ENCODE measurements at regions not wholly inside any gene's neighbourhood (a gene's known extent, or its start where the extent isn't known, plus 50 kb on each side); places are given as distances from the start of the nearest gene placed in this dataset.

- BruUV-seq (replicated peaks) = no TSS peak
- TF ChIP-seq CTCF (IDR thresholded peaks at IDR 0.05; ENCODE audit: unreplicated experiment) = no peak
- ChIA-PET POLR2A (no interaction called here), CTCF (no interaction called here)
- DNase-seq (ENCODE audit: unreplicated experiment) = no peak
- no peak overlapping the region for H3K27ac Mint-ChIP-seq (ENCODE audit: low read depth, unreplicated experiment)
- no peak overlapping the region for H3K4me3 Mint-ChIP-seq (ENCODE audit: unreplicated experiment)
- H3K4me1 Mint-ChIP-seq (ENCODE audit: insufficient read depth, unreplicated experiment) = no peaks in the 10 kb centered on the region
- no peaks in the 10 kb centered on the region for H3K36me3 Mint-ChIP-seq (ENCODE audit: insufficient read depth, unreplicated experiment)
- no peaks in the 10 kb centered on the region for H3K27me3 Mint-ChIP-seq (ENCODE audit: insufficient read depth, unreplicated experiment)
- H3K9me3 Mint-ChIP-seq (ENCODE audit: unreplicated experiment) = no peaks in the 10 kb centered on the region
- intact Hi-C loops (cut with micrococcal nuclease) = no loop called here
Observed at GRCh38 chr3:189118896-189119295, 52.9 kb upstream of the TPRG1 start.

GRCh38 chr3:189119950-189120349 is 51.8 kb upstream of the TPRG1 start:
- ChIA-PET CTCF (no interaction called here), POLR2A (no interaction called here)
- H3K27me3 Mint-ChIP-seq (ENCODE audit: insufficient read depth, unreplicated experiment) = no peaks in the 10 kb centered on the region
- no peaks in the 10 kb centered on the region for H3K36me3 Mint-ChIP-seq (ENCODE audit: insufficient read depth, unreplicated experiment)
- BruUV-seq (replicated peaks) = no TSS peak
- TF ChIP-seq CTCF (IDR thresholded peaks at IDR 0.05; ENCODE audit: unreplicated experiment) = no peak
- H3K4me1 Mint-ChIP-seq (ENCODE audit: insufficient read depth, unreplicated experiment) = no peaks in the 10 kb centered on the region
- no peak overlapping the region for H3K4me3 Mint-ChIP-seq (ENCODE audit: unreplicated experiment)
- intact Hi-C loops (cut with micrococcal nuclease) = no loop called here
- no peak for DNase-seq (ENCODE audit: unreplicated experiment)
- H3K9me3 Mint-ChIP-seq (ENCODE audit: unreplicated experiment) = no peaks in the 10 kb centered on the region
- no peak overlapping the region for H3K27ac Mint-ChIP-seq (ENCODE audit: low read depth, unreplicated experiment)

GRCh38 chr3:189121092-189121491 is 50.7 kb upstream of the TPRG1 start:
- no peak for TF ChIP-seq CTCF (IDR thresholded peaks at IDR 0.05; ENCODE audit: unreplicated experiment)
- Mint-ChIP-seq H3K27me3 (ENCODE audit: insufficient read depth, unreplicated experiment) (no peaks in the 10 kb centered on the region), H3K4me1 (ENCODE audit: insufficient read depth, unreplicated experiment) (no peaks in the 10 kb centered on the region), H3K36me3 (ENCODE audit: insufficient read depth, unreplicated experiment) (no peaks in the 10 kb centered on the region), H3K4me3 (ENCODE audit: unreplicated experiment) (no peak overlapping the region), H3K9me3 (ENCODE audit: unreplicated experiment) (no peaks in the 10 kb centered on the region), H3K27ac (ENCODE audit: low read depth, unreplicated experiment) (no peak overlapping the region)
- no TSS peak for BruUV-seq (replicated peaks)
- POLR2A ChIA-PET = interaction anchor here (0.6 to 1.7 kb wide), 3 partner anchors 12 to 23 kb away, joined by 3 to 4 read pairs (median 3); no protein-coding TSS in a partner anchor
- CTCF ChIA-PET = interaction anchor here (0.6 kb wide), 1 partner anchor 37 kb away, joined by 3 read pairs; no protein-coding TSS in a partner anchor
- no peak for DNase-seq (ENCODE audit: unreplicated experiment)
- intact Hi-C loops (cut with micrococcal nuclease) = no loop called here

Measured in MCF 10A (cell line).